ENCODE measurements at regions not wholly inside any gene's neighbourhood (a gene's known extent, or its start where the extent isn't known, plus 50 kb on each side); places are given as distances from the start of the nearest gene placed in this dataset.

DNA sequence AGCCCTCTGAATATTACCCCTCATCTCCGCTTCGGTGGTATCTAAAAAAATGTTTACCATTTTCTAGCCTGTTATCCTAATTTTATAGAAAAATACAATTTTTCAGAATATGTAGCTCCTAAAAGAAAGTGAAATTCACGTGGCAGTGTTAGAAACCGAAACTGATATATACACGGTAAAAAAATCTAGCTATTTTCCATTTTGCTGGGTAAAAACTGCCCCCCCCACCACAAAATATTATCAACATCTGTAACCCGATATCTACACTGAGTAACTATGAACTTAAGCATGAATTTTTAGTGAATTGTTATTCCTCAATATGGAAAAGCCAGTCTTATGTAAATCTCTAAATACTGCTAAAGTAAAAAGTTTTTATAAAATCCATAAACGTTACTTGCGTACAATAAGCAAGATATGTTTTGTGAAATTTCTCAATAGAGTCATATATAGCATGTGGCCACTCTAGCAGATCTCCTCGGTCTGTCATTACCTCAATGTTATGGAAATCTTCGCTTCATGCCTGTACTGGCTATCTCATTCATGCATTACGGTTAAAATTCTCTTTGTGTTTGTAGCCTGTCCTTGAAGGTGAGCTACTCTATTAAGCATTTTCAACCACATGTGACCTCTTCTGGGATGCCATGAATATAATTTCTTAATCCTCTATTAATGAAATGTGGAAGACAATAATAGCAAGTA lies 524.2 kb downstream of the TRIB2 start:
- TF ChIP-seq GATA2 (IDR thresholded peaks at IDR 0.05; ENCODE audit: low read depth, low read length), result no peak
- TF ChIP-seq GATA3 (IDR thresholded peaks at IDR 0.05; ENCODE audit: low read depth, low read length), result no peak

All from SH-SY5Y (cell line).